Upper lobe of left lung (tissue), 4 donors: ENCODE measurements at regions not wholly inside any gene's neighbourhood (a gene's known extent, or its start where the extent isn't known, plus 50 kb on each side); places are given as distances from the start of the nearest gene placed in this dataset.

Experiments
- EP300 ChIP-seq, 4 donors: sonication (generic); formaldehyde crosslinking; IDR thresholded peaks; one replicate each; pipeline ENCODE4 v1.5.1; 2017; ENCODE audit warnings: antibody characterized with exemption in 4 of 4, control low read depth in 2 of 4
- POLR2A ChIP-seq, 4 donors: fragments of 450-650 bp; IDR thresholded peaks; one replicate each; pipeline ENCODE4 v1.5.1; 2016 to 2017; ENCODE audit warnings: antibody characterized with exemption in 4 of 4, mild to moderate bottlenecking in 2 of 4

- no peak for TF ChIP-seq EP300 (IDR thresholded peaks at IDR 0.05)
- no peak for TF ChIP-seq POLR2A (IDR thresholded peaks at IDR 0.05)
These were observed 67.2 kb upstream of the DEFB112 start for GRCh38 chr6:50116797-50117542.
